ENCODE measurements at regions not wholly inside any gene's neighbourhood (a gene's known extent, or its start where the extent isn't known, plus 50 kb on each side); places are given as distances from the start of the nearest gene placed in this dataset.
"Not testable (repeated sequence)": the region's sequence is repeated elsewhere in the genome, so short reads cannot be mapped to it uniquely, and the experiment has no call there.

GRCh38 chr15:35279811-35280210 is 194.7 kb upstream of the NANOGP8 start:
- no peaks in the 10 kb centered on the region for H3K36me3 ChIP-seq
- no peak for ATAC-seq
- no peak for DNase-seq
- TF ChIP-seq CTCF (IDR thresholded peaks at IDR 0.05): no peak
- no peak overlapping the region for H3K4me3 ChIP-seq
- intact Hi-C loops (cut with DNase I): no loop called here
- no peaks in the 10 kb centered on the region for H3K4me1 ChIP-seq
- H3K9me3 ChIP-seq: peaks cover 0 to 37% of the 10 kb centered on the region in 2 donors
- no peaks in the 10 kb centered on the region for H3K27me3 ChIP-seq
- no peak overlapping the region for H3K27ac ChIP-seq

- DNase-seq (no peak), ATAC-seq (no peak)
- no peaks in the 10 kb centered on the region for H3K4me1 ChIP-seq
- no peak overlapping the region for H3K4me3 ChIP-seq
- TF ChIP-seq CTCF (IDR thresholded peaks at IDR 0.05): no peak
- H3K9me3 ChIP-seq: peaks cover 0 to 14% of the 10 kb centered on the region in 2 donors
- no peaks in the 10 kb centered on the region for H3K27me3 ChIP-seq
- H3K36me3 ChIP-seq: no peaks in the 10 kb centered on the region
- intact Hi-C loops (cut with DNase I): no loop called here
- H3K27ac ChIP-seq: no peak overlapping the region
Measured at GRCh38 chr15:35271371-35272043, 186.4 kb upstream of the NANOGP8 start.

- Histone ChIP-seq H3K4me1 (no peaks in the 10 kb centered on the region), H3K27me3 (no peaks in the 10 kb centered on the region), H3K9me3 (no peaks in the 10 kb centered on the region), H3K4me3 (no peak overlapping the region), H3K27ac (no peak overlapping the region), H3K36me3 (no peaks in the 10 kb centered on the region)
- intact Hi-C loops (cut with DNase I): no loop called here
- TF ChIP-seq CTCF (IDR thresholded peaks at IDR 0.05): no peak
- no peak for ATAC-seq
- DNase-seq: no peak
Measured at GRCh38 chr15:35260941-35261340, 175.8 kb upstream of the NANOGP8 start.

GRCh38 chr15:35260274-35260673 is 175.2 kb upstream of the NANOGP8 start:
- H3K27me3 ChIP-seq: not testable (repeated sequence)

GRCh38 chr15:35256551-35256950 is 171.5 kb upstream of the NANOGP8 start:
- intact Hi-C loops (cut with DNase I): no loop called here
- Histone ChIP-seq H3K9me3 (no peaks in the 10 kb centered on the region), H3K4me1 (no peaks in the 10 kb centered on the region), H3K27ac (no peak overlapping the region), H3K4me3 (no peak overlapping the region), H3K36me3 (no peaks in the 10 kb centered on the region), H3K27me3 (no peaks in the 10 kb centered on the region)
- TF ChIP-seq CTCF (IDR thresholded peaks at IDR 0.05): no peak
- no peak for DNase-seq
- ATAC-seq: no peak

More at GRCh38 chr15:35260274-35260673, 175.2 kb upstream of the NANOGP8 start:
- H3K4me3 ChIP-seq; H3K36me3 ChIP-seq; DNase-seq; ATAC-seq; H3K27ac ChIP-seq; H3K9me3 ChIP-seq; H3K4me1 ChIP-seq; intact Hi-C loops (cut with DNase I): not testable (repeated sequence)

GRCh38 chr15:35256141-35256540 is 171.0 kb upstream of the NANOGP8 start:
- Histone ChIP-seq H3K27ac (no peak overlapping the region), H3K36me3 (no peaks in the 10 kb centered on the region), H3K27me3 (no peaks in the 10 kb centered on the region), H3K9me3 (no peaks in the 10 kb centered on the region), H3K4me1 (no peaks in the 10 kb centered on the region), H3K4me3 (no peak overlapping the region)
- DNase-seq (no peak), ATAC-seq (no peak)
- no peak for TF ChIP-seq CTCF (IDR thresholded peaks at IDR 0.05)
- intact Hi-C loops (cut with DNase I): no loop called here

- intact Hi-C loops (cut with DNase I): not testable (repeated sequence)
Measured at GRCh38 chr15:35254908-35255307, 169.8 kb upstream of the NANOGP8 start.

More at GRCh38 chr15:35254908-35255307, 169.8 kb upstream of the NANOGP8 start:
- not testable (repeated sequence) for H3K4me3 ChIP-seq, ATAC-seq, H3K36me3 ChIP-seq, H3K27me3 ChIP-seq, DNase-seq, H3K27ac ChIP-seq, H3K4me1 ChIP-seq, H3K9me3 ChIP-seq

Data from left lung (tissue), 4 donors.